DND-41 (cell line): ENCODE measurements at regions not wholly inside any gene's neighbourhood (a gene's known extent, or its start where the extent isn't known, plus 50 kb on each side); places are given as distances from the start of the nearest gene placed in this dataset.

Experiments
- EZH2 ChIP-seq: IDR thresholded peaks from 3 replicates; pipeline ENCODE4 v1.6.1; 2012; ENCODE audit warnings: borderline replicate concordance, low read depth, mild to moderate bottlenecking, moderate library complexity, low read length, inconsistent platforms; ENCODE audit not compliant: severe bottlenecking
- TF ChIP-seq, protein P1 (sequence below): IDR thresholded peaks from 2 replicates; pipeline ENCODE4 v1.5.1; 2012; ENCODE audit warnings: borderline replicate concordance, low read length, moderate library complexity, mild to moderate bottlenecking; ENCODE audit not compliant: poor library complexity, severe bottlenecking; ENCODE audit errors: extremely low read depth

DNA sequence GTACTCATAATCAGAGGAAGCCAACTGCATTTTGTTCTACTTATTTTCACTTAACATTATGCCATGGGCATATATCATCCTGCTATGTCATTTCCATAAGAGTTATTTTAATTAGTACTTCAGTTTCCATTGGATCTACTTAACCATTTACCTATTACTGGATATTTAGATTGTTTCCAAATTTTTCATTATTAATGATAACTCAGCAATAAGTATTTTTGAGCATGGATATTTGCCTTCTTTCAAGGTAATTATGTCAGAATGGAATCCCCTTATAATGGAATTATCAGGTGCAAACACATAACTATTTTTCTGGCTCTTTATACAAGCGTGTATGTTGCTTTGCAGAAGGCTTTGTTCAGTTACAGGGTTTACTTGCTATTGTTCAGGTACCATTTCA, 126.6 kb downstream of the RDH14 start:
- no peak for TF ChIP-seq EZH2
- TF ChIP-seq, protein P1, sequence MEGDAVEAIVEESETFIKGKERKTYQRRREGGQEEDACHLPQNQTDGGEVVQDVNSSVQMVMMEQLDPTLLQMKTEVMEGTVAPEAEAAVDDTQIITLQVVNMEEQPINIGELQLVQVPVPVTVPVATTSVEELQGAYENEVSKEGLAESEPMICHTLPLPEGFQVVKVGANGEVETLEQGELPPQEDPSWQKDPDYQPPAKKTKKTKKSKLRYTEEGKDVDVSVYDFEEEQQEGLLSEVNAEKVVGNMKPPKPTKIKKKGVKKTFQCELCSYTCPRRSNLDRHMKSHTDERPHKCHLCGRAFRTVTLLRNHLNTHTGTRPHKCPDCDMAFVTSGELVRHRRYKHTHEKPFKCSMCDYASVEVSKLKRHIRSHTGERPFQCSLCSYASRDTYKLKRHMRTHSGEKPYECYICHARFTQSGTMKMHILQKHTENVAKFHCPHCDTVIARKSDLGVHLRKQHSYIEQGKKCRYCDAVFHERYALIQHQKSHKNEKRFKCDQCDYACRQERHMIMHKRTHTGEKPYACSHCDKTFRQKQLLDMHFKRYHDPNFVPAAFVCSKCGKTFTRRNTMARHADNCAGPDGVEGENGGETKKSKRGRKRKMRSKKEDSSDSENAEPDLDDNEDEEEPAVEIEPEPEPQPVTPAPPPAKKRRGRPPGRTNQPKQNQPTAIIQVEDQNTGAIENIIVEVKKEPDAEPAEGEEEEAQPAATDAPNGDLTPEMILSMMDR = no peak
